Medulla oblongata (tissue), 1 donor: ENCODE measurements at regions not wholly inside any gene's neighbourhood (a gene's known extent, or its start where the extent isn't known, plus 50 kb on each side); places are given as distances from the start of the nearest gene placed in this dataset.

Experiments
- DNase-seq: peaks from one replicate; pipeline ENCODE4 v3.0.0-alpha.2; 2015; ENCODE audit errors: extremely low spot score

- no peak for DNase-seq
Measured at GRCh38 chr1:184888505-184888904, 85.8 kb downstream of the NIBAN1 start.

- DNase-seq: no peak
Measured at GRCh38 chr1:184882957-184883815, 91.1 kb downstream of the NIBAN1 start.

GRCh38 chr1:184881941-184882913 lies 92.1 kb downstream of the NIBAN1 start:
- DNase-seq: peak; percentile 41

- no peak for DNase-seq
Measured at GRCh38 chr1:184879876-184880557, 94.3 kb downstream of the NIBAN1 start.

GRCh38 chr1:184878602-184879001 lies 95.7 kb downstream of the NIBAN1 start:
- no peak for DNase-seq

GRCh38 chr1:184878002-184878401 lies 96.3 kb downstream of the NIBAN1 start:
- DNase-seq: no peak

- peak; percentile 14 for DNase-seq
Measured at GRCh38 chr1:184876015-184876414, 98.3 kb downstream of the NIBAN1 start.

- DNase-seq: no peak
Measured at GRCh38 chr1:184875218-184875617, 99.1 kb downstream of the NIBAN1 start.

GRCh38 chr1:184870319-184870718 lies 104.0 kb downstream of the NIBAN1 start:
- DNase-seq: no peak

GRCh38 chr1:184867866-184868689 lies 106.2 kb downstream of the NIBAN1 start:
- peak; percentile 45 for DNase-seq

- no peak for DNase-seq
Measured at GRCh38 chr1:184866991-184867788, 107.1 kb downstream of the NIBAN1 start.

GRCh38 chr1:184866586-184866985 lies 107.7 kb downstream of the NIBAN1 start:
- no peak for DNase-seq

GRCh38 chr1:184865831-184866230 lies 108.5 kb downstream of the NIBAN1 start:
- DNase-seq: no peak

- DNase-seq: no peak
Measured at GRCh38 chr1:184861755-184862336, 107.2 kb upstream of the EDEM3 start.

GRCh38 chr1:184860985-184861754 lies 106.5 kb upstream of the EDEM3 start:
- DNase-seq: no peak

GRCh38 chr1:184860535-184860934 lies 105.9 kb upstream of the EDEM3 start:
- no peak for DNase-seq

- no peak for DNase-seq
Measured at GRCh38 chr1:184859381-184860105, 104.9 kb upstream of the EDEM3 start.

- DNase-seq: no peak
Measured at GRCh38 chr1:184858288-184858687, 103.6 kb upstream of the EDEM3 start.
